RWPE1 (cell line): ENCODE measurements at regions not wholly inside any gene's neighbourhood (a gene's known extent, or its start where the extent isn't known, plus 50 kb on each side); places are given as distances from the start of the nearest gene placed in this dataset.
A peak's percentile ranks its signal among the peaks of the same experiment; 100 is the strongest.

Experiments used
- CTCF ChIA-PET: fragments of 350-600 bp; sonication (Branson Sonifier 250); formaldehyde crosslinking; extraction: SDS; loops from one replicate; lab custom pipeline; 2021; lab: Yijun Ruan, JAX
- POLR2A ChIA-PET: fragments of 400-600 bp; formaldehyde crosslinking; extraction: SDS; loops from one replicate; lab custom pipeline; 2020; ENCODE audit warnings: antibody characterized with exemption; ENCODE audit not compliant: low non-redundant PET; lab: Yijun Ruan, JAX
- DNase-seq: peaks from one replicate; pipeline ENCODE4 v3.0.0; 2012; ENCODE audit warnings: low spot score
- H3K27ac ChIP-seq: fragments of 450-650 bp; 2 replicates; pipeline ENCODE4 v1.5.1; 2017
- CTCF ChIP-seq: fragments of 450-650 bp; conservative IDR thresholded peaks from 2 replicates; pipeline ENCODE4 v1.5.1; 2017; ENCODE audit warnings: low read depth, mild to moderate bottlenecking

GRCh38 chr5:165305596-165305995, 1800.2 kb downstream of the MAT2B start:
- CTCF ChIA-PET, result no interaction called here
- POLR2A ChIA-PET, result no interaction called here
- TF ChIP-seq CTCF, result no peak
- no peak overlapping the region for H3K27ac ChIP-seq
- DNase-seq, result no peak

DNA sequence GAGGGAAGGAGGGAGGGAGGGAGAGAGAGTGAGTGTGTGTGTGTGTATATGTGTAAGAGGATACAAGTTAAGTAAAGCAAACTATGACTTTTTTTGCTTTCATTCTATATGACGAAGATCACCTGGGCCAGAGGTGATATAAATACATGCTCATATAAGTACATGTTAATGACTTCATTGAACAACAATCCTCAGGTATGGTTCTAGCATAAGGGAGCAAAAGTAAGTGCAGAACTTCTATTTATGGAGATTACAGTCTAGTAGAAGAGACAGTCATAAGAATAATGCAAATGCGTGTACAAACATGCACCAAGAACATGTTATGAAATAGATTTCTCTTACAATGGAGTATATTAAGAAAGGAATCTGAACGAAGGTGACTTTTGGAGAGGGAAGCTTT, 1804.0 kb downstream of the MAT2B start:
- ChIA-PET CTCF (no interaction called here), POLR2A (no interaction called here)
- DNase-seq, result peak; percentile 37
- no peak for TF ChIP-seq CTCF
- no peak overlapping the region for H3K27ac ChIP-seq

- POLR2A ChIA-PET, result no interaction called here
- no peak for TF ChIP-seq CTCF
- H3K27ac ChIP-seq, result no peak overlapping the region
- no peak for DNase-seq
- CTCF ChIA-PET, result no interaction called here
Measured at GRCh38 chr5:165310031-165310430, 1804.6 kb downstream of the MAT2B start.

DNA sequence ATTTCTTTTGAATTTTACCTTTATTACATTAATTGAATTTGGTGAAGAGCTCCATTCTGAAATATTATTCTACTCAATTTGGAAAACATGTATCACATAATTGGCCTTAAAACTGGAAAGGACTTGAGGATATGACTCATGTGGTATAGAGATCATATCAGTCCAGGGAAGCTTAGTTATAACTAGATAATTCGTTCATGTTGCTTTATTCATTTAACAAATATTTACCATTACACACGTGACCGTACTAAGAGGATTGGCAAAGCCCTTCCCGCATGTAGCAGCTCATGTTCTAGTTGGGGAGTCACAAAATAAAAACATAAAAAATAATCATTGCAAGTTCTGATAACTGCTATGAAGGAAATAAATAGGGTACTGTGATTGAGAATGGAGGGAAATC, 1816.5 kb downstream of the MAT2B start:
- ChIA-PET CTCF (interaction anchor here (0.7 kb wide), 1 partner anchor 106 kb away, joined by 4 read pairs; no protein-coding TSS in a partner anchor), POLR2A (no interaction called here)
- H3K27ac ChIP-seq, result no peak overlapping the region
- TF ChIP-seq CTCF, result no peak
- peak; percentile 83 for DNase-seq

- POLR2A ChIA-PET, result no interaction called here
- TF ChIP-seq CTCF, result no peak
- peak; percentile 85 for DNase-seq
Measured at GRCh38 chr5:165325221-165325620, 1819.8 kb downstream of the MAT2B start.

GRCh38 chr5:165327631-165328030, 1822.2 kb downstream of the MAT2B start:
- CTCF ChIA-PET, result interaction anchor here (0.6 kb wide), 2 partner anchors 775 to 1399 kb away, joined by 3 to 5 read pairs; no protein-coding TSS in a partner anchor
- DNase-seq, result no peak
- POLR2A ChIA-PET, result no interaction called here

More at GRCh38 chr5:165325221-165325620, 1819.8 kb downstream of the MAT2B start:
- CTCF ChIA-PET, result no interaction called here
- H3K27ac ChIP-seq, result no peak overlapping the region

More at GRCh38 chr5:165327631-165328030, 1822.2 kb downstream of the MAT2B start:
- no peak for TF ChIP-seq CTCF
- H3K27ac ChIP-seq, result no peak overlapping the region
